ENCODE measurements at regions not wholly inside any gene's neighbourhood (a gene's known extent, or its start where the extent isn't known, plus 50 kb on each side); places are given as distances from the start of the nearest gene placed in this dataset.

DNA sequence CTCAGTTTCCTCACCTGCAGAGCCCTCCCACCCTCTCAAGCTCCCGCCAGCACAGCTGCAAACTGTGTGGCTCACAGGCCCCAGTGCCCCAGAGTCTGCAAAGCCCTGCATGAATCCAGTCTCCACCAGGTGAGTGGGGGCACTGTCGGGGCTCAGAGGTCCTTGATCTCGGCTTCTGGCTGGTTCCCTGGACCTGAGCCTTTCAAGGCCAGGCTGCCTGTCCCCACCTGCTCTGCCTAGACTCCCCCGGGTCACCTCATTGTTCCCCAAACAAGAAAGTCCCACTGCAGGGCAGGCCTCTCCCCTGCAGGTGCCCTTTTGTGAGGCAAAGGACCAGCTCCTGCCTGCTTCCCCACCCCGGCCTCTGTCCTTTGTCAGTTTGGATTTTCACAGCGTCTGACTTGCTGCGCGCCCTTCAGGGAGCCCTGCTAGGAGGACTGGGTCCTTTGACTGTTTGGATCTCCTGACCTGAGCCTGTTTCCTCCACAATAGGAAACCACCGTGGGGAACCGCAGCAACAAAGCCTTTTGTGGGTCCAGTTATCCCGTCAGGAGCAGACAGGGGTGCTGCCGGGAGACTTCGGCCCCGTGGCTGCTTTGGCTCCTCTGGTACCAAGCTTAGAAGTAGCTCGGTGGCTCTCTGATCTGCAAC is 200.5 kb upstream of the HDAC4 start:
- TF ChIP-seq CTCF (IDR thresholded peaks at IDR 0.05; ENCODE audit: low read depth, low read length, missing input control): no peak
- TF ChIP-seq JUND (IDR thresholded peaks at IDR 0.05): no peak
- no peak for TF ChIP-seq RAD21 (IDR thresholded peaks at IDR 0.05)
- TF ChIP-seq, protein P1, sequence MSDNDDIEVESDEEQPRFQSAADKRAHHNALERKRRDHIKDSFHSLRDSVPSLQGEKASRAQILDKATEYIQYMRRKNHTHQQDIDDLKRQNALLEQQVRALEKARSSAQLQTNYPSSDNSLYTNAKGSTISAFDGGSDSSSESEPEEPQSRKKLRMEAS (IDR thresholded peaks at IDR 0.05): no peak
- no peak for TF ChIP-seq SP1 (IDR thresholded peaks at IDR 0.05)
- no peak for TF ChIP-seq TAF1 (conservative IDR thresholded peaks at IDR 0.05)
- no peak for TF ChIP-seq ZBTB33 (IDR thresholded peaks at IDR 0.05)
- no peak for TF ChIP-seq GABPA (IDR thresholded peaks at IDR 0.05 in 1 of 2, conservative IDR thresholded peaks at IDR 0.05 in 1 of 2)
- TF ChIP-seq YY1 (IDR thresholded peaks at IDR 0.05): no peak
- TF ChIP-seq HNF4A (conservative IDR thresholded peaks at IDR 0.05): no peak
- TF ChIP-seq EGR1 (IDR thresholded peaks at IDR 0.05; ENCODE audit: low read depth in 2 of 2): no peak
- TF ChIP-seq FOXA1 (IDR thresholded peaks at IDR 0.05): no peak
- no peak for TF ChIP-seq ATF3 (IDR thresholded peaks at IDR 0.05)
- TF ChIP-seq, protein P2, sequence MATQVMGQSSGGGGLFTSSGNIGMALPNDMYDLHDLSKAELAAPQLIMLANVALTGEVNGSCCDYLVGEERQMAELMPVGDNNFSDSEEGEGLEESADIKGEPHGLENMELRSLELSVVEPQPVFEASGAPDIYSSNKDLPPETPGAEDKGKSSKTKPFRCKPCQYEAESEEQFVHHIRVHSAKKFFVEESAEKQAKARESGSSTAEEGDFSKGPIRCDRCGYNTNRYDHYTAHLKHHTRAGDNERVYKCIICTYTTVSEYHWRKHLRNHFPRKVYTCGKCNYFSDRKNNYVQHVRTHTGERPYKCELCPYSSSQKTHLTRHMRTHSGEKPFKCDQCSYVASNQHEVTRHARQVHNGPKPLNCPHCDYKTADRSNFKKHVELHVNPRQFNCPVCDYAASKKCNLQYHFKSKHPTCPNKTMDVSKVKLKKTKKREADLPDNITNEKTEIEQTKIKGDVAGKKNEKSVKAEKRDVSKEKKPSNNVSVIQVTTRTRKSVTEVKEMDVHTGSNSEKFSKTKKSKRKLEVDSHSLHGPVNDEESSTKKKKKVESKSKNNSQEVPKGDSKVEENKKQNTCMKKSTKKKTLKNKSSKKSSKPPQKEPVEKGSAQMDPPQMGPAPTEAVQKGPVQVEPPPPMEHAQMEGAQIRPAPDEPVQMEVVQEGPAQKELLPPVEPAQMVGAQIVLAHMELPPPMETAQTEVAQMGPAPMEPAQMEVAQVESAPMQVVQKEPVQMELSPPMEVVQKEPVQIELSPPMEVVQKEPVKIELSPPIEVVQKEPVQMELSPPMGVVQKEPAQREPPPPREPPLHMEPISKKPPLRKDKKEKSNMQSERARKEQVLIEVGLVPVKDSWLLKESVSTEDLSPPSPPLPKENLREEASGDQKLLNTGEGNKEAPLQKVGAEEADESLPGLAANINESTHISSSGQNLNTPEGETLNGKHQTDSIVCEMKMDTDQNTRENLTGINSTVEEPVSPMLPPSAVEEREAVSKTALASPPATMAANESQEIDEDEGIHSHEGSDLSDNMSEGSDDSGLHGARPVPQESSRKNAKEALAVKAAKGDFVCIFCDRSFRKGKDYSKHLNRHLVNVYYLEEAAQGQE (IDR thresholded peaks at IDR 0.05): no peak

Measured in liver (tissue), 3 donors.